Cardiac fibroblast (primary cell): ENCODE measurements at regions not wholly inside any gene's neighbourhood (a gene's known extent, or its start where the extent isn't known, plus 50 kb on each side); places are given as distances from the start of the nearest gene placed in this dataset.

ENCODE experiments used
- DNase-seq, 2 donors: peaks; one replicate each; pipeline versions ENCODE4 v3.0.0 to v3.0.0-alpha.2; 2010; ENCODE audit warnings: low read depth in 2 of 2
- H3K4me3 ChIP-seq, 2 donors: replicated peaks in 1 of 2; 1 replicate in 1 of 2; 2 replicates in 1 of 2; pipeline ENCODE4 v1.5.1; 2011; ENCODE audit warnings: low read depth in 2 of 2, low read length in 2 of 2, mild to moderate bottlenecking in 2 of 2, moderate library complexity in 1 of 2
- TF ChIP-seq, protein P1 (sequence below): IDR thresholded peaks from one replicate; pipeline ENCODE4 v1.5.1; 2011; ENCODE audit warnings: low read depth, mild to moderate bottlenecking, low read length, inconsistent platforms

DNA sequence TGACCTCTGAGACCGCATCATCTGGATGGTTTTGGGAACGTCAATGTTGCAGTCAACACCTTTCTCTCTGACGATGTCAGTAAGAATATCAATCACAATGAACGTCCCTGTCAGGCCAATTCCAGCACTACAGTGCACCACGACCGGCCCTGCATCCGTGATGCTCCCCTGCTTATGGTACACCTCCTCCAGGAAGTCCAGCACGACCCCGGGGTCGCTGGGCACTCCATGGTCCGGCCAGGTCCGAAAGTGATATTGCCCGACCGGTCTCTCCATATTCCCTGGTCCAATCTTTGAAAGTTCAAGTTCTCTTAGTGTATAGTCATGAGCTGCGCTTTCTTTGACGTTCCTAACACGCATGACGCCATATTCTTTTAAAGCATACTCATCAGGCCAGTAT lies 203.6 kb upstream of the PRDM9 start:
- no peak for DNase-seq
- H3K4me3 ChIP-seq: no peak overlapping the region
- TF ChIP-seq, protein P1, sequence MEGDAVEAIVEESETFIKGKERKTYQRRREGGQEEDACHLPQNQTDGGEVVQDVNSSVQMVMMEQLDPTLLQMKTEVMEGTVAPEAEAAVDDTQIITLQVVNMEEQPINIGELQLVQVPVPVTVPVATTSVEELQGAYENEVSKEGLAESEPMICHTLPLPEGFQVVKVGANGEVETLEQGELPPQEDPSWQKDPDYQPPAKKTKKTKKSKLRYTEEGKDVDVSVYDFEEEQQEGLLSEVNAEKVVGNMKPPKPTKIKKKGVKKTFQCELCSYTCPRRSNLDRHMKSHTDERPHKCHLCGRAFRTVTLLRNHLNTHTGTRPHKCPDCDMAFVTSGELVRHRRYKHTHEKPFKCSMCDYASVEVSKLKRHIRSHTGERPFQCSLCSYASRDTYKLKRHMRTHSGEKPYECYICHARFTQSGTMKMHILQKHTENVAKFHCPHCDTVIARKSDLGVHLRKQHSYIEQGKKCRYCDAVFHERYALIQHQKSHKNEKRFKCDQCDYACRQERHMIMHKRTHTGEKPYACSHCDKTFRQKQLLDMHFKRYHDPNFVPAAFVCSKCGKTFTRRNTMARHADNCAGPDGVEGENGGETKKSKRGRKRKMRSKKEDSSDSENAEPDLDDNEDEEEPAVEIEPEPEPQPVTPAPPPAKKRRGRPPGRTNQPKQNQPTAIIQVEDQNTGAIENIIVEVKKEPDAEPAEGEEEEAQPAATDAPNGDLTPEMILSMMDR: no peak

DNA sequence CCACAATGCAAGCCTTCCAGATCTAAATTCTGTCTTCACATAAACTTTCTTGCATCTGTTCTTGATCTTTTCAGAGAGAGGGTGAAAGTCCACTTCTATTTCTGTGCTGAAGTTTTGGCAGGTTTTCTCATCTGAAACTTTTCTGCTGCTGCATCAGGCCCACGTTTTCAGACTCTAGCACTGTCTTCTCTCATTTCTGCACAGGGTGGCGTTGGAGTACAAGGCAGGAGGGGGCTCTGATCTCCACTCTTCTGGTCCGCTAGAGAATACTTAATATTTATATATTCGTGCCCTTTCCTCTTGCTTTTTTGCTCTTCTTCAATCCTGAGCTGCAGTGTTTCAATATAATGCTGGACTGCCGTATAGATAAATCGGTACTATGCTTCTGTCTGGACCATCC lies 204.0 kb upstream of the PRDM9 start:
- H3K4me3 ChIP-seq: no peak overlapping the region
- TF ChIP-seq, protein P1: no peak

DNA sequence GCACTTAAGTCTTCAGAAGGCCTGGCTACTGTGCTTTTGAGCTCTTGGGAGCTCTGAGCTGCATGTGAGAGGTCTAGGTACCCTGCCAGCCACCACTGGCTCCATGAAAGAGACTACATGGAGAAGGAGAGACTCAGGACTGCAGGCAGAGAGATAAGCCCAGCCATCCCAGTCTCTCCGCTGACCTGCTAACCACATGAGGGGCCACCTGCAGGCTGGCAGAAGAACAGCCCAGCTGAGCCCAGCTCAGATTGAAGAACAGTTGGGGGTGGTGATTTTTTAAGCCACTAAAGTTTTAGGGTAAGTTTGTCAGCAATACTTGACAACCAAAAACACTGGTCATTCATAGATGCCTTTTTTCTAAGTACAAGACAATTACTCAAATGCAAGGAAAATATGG lies 205.0 kb upstream of the PRDM9 start:
- H3K4me3 ChIP-seq: no peak overlapping the region
- TF ChIP-seq, protein P1: no peak
- no peak for DNase-seq

More for the DNA sequence above, 204.0 kb upstream of the PRDM9 start:
- no peak for DNase-seq

DNA sequence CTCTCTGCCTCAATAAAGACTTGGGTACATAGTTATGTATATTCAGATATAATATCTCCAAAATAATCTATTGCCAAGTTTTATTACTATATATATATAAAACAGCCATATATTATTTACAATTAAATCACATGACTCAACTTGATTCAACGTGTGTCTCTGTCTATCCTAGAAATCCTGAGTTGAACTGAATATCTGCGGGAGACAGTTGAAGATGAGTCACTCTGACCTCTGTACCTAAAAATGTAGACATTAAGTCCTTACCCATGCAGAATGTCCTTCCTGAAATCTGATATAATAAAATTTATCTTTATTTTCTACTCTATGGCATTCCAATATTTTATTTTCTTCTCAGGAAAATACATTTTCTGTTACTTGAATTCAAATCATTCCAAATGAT lies 218.2 kb upstream of the PRDM9 start:
- TF ChIP-seq, protein P1: no peak
- no peak for DNase-seq
- no peak overlapping the region for H3K4me3 ChIP-seq

DNA sequence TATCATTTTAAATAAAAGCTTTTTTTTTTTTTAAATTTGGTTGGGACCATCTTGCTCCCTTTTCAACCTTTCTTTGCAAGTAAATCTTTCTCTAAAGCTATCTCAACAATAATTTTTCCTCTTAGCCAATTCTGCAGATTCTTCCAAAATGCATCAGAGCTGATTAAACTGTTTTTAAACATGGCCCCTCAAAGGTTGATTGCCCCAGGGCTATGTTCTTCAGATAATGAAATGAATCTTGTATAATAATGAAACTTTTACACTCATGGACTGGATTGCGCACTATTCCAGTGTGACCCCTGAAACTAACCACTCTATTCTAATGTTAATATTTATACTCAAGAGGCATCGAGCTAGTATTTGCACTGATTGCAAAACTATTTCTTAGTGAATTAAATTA lies 222.8 kb upstream of the PRDM9 start:
- TF ChIP-seq, protein P1: no peak
- no peak for DNase-seq
- no peak overlapping the region for H3K4me3 ChIP-seq

DNA sequence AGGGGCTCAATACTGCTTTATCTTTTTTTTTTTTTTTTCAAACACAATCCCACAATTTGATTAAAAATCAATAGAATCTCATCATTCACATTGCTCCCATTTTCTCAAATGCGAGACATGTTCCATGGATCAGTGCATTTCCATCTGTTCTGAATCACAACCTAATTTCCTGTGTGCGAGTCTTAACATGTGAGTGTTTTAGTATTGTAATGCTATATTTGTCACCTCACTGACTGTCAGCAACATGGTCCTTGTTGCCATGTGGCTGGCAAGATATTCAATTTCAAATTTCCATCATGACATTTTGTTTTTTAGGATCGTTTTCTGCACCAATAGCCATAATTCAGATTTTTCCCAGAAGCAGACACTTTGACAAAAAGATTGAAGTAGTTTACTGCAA lies 233.2 kb upstream of the PRDM9 start:
- DNase-seq: no peak
- TF ChIP-seq, protein P1: no peak

DNA sequence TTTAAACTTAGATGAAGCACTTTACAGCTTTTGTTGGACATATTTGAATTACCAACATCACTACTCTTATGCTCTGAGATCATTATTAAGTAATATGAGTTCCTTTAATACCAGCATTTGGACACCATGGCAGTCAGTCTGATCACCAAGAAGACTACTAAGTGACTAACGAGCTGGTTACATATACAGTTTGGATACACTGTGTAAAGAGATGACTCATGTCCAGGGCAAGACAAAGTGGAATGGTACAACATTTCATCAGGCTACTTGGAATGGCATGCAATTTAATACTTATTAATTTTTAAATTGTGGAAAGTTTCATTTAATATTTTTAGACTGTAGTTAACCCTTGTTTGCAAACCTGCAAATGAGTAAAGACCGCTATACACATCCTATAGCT lies 237.4 kb upstream of the PRDM9 start:
- DNase-seq: no peak
- TF ChIP-seq, protein P1: no peak
- H3K4me3 ChIP-seq: no peak overlapping the region

More for the DNA sequence above, 233.2 kb upstream of the PRDM9 start:
- H3K4me3 ChIP-seq: no peak overlapping the region
